Neural crest cell (in vitro differentiated cells): ENCODE measurements at regions not wholly inside any gene's neighbourhood (a gene's known extent, or its start where the extent isn't known, plus 50 kb on each side); places are given as distances from the start of the nearest gene placed in this dataset.
"Not testable (repeated sequence)": the region's sequence is repeated elsewhere in the genome, so short reads cannot be mapped to it uniquely, and the experiment has no call there.

Source experiments
- DNase-seq: peaks from one replicate; pipeline ENCODE4 v3.0.0; 2021; ENCODE audit warnings: low read depth, mixed read lengths, low spot score
- H3K27ac Mint-ChIP-seq: one replicate; pipeline ENCODE4 v1.8.0; 2021; ENCODE audit warnings: mild to moderate bottlenecking, mixed read lengths; ENCODE audit not compliant: unreplicated experiment
- H3K27me3 Mint-ChIP-seq: 2 replicates; pipeline ENCODE4 v1.8.0; 2021; ENCODE audit warnings: low read depth, mild to moderate bottlenecking, mixed read lengths
- H3K36me3 Mint-ChIP-seq: 2 replicates; pipeline ENCODE4 v1.8.0; 2021; ENCODE audit warnings: low read depth, mild to moderate bottlenecking, mixed read lengths
- H3K4me1 Mint-ChIP-seq: 2 replicates; pipeline ENCODE4 v1.8.0; 2021; ENCODE audit warnings: mixed read lengths
- H3K4me3 Mint-ChIP-seq: one replicate; pipeline ENCODE4 v1.8.0; 2021; ENCODE audit warnings: mild to moderate bottlenecking, mixed read lengths
- H3K9me3 Mint-ChIP-seq: 2 replicates; pipeline ENCODE4 v1.8.0; 2021; ENCODE audit warnings: mixed read lengths
- TF ChIP-seq, protein P1 (sequence below): fragments of 200-600 bp; sonication (generic); conservative IDR thresholded peaks from 2 replicates; pipeline ENCODE4 v1.5.0; 2021; ENCODE audit warnings: antibody characterized with exemption, mild to moderate bottlenecking

DNA sequence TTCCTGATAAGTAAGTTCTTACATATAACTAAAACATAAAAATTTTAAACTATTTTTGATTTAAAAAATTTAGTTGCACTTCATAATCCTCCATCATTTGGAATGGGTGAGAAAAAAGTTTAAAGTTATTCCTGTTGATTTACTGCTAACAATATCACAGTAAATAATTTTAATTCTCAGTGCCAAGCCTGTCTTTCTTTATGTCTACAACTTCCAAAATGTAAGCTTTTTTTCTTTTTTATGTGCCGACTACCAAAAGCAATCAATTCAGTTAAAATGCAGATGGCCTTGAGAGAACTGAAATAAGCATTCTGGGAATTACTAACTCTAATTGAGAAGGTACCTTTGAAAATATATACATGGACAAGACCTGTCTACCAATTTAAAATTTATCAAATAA lies 1224.3 kb upstream of the B3GALT2 start:
- peaks cover 5% of the 10 kb centered on the region for H3K9me3 Mint-ChIP-seq
- H3K4me1 Mint-ChIP-seq: no peaks in the 10 kb centered on the region
- no peak for DNase-seq
- TF ChIP-seq, protein P1, sequence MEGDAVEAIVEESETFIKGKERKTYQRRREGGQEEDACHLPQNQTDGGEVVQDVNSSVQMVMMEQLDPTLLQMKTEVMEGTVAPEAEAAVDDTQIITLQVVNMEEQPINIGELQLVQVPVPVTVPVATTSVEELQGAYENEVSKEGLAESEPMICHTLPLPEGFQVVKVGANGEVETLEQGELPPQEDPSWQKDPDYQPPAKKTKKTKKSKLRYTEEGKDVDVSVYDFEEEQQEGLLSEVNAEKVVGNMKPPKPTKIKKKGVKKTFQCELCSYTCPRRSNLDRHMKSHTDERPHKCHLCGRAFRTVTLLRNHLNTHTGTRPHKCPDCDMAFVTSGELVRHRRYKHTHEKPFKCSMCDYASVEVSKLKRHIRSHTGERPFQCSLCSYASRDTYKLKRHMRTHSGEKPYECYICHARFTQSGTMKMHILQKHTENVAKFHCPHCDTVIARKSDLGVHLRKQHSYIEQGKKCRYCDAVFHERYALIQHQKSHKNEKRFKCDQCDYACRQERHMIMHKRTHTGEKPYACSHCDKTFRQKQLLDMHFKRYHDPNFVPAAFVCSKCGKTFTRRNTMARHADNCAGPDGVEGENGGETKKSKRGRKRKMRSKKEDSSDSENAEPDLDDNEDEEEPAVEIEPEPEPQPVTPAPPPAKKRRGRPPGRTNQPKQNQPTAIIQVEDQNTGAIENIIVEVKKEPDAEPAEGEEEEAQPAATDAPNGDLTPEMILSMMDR: no peak
- no peaks in the 10 kb centered on the region for H3K27me3 Mint-ChIP-seq
- H3K36me3 Mint-ChIP-seq: no peaks in the 10 kb centered on the region
- no peak overlapping the region for H3K27ac Mint-ChIP-seq
- no peak overlapping the region for H3K4me3 Mint-ChIP-seq

DNA sequence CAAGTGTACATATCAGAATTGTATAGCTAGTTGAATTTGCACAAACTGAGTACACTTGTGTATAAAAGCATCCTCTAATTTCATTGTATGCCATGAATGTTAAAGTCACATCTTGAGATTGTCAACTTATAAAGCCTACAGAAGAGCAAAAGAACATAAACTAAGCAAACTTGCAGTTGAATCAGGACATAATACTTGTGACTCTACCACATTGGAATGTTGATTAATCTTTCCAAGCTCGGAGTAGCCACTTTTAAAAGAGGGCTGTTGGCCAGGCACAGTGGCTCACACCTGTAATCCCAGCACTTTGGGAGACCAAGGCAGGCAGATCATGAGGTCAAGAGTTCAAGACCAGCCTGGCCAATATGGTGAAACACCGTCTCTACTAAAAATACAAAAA lies 1220.8 kb upstream of the B3GALT2 start:
- H3K4me3 Mint-ChIP-seq, H3K4me1 Mint-ChIP-seq, DNase-seq, H3K27me3 Mint-ChIP-seq, H3K27ac Mint-ChIP-seq, H3K9me3 Mint-ChIP-seq, H3K36me3 Mint-ChIP-seq: not testable (repeated sequence)

DNA sequence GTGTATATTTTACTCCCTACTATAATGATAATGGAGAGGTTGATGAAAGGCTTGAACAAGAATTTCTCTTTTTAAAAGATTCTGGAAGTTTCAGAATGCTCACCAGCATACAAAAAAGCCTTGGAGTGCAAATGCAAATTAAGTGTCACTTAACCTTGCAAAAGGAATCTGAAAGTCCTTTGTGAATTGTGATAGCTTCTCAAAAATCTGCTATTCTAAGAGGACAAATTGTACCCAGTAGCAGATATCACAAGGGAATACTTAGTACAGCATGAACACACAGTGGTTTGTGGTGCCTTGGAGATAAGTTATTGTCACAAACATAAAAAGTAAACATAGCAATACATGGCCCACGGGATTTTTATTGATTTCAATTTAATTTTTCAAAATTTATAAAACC lies 1208.3 kb upstream of the B3GALT2 start:
- H3K4me3 Mint-ChIP-seq: no peak overlapping the region
- H3K36me3 Mint-ChIP-seq: peaks cover 4% of the 10 kb centered on the region
- peaks cover 19% of the 10 kb centered on the region for H3K9me3 Mint-ChIP-seq
- DNase-seq: no peak
- H3K4me1 Mint-ChIP-seq: peaks cover 26% of the 10 kb centered on the region
- TF ChIP-seq, protein P1: no peak
- no peaks in the 10 kb centered on the region for H3K27me3 Mint-ChIP-seq
- H3K27ac Mint-ChIP-seq: peak overlapping the region; percentile 53

DNA sequence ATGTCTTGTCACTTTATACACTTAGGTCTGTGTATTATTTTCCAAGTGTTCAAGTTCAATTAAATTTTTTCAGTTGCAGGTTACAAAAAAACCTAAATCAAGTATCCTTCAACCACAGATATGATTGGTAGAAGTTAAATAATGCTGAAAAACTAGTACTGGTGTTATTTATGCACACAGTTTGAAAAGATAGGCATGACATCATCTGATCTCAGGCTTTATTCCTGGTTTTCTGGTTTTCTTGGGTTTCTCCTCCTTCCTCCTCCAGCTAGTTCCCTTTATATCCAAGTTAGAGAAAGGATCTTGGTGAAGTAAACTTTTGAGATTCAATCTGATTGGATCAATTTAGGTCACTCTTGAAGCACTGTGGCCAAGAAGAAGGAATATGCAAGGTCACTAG lies 1201.1 kb upstream of the B3GALT2 start:
- H3K4me3 Mint-ChIP-seq: no peak overlapping the region
- H3K27me3 Mint-ChIP-seq: no peaks in the 10 kb centered on the region
- H3K9me3 Mint-ChIP-seq: peaks cover 14% of the 10 kb centered on the region
- peaks cover 4% of the 10 kb centered on the region for H3K36me3 Mint-ChIP-seq
- TF ChIP-seq, protein P1: no peak
- no peaks in the 10 kb centered on the region for H3K4me1 Mint-ChIP-seq
- H3K27ac Mint-ChIP-seq: no peak overlapping the region
- DNase-seq: no peak

DNA sequence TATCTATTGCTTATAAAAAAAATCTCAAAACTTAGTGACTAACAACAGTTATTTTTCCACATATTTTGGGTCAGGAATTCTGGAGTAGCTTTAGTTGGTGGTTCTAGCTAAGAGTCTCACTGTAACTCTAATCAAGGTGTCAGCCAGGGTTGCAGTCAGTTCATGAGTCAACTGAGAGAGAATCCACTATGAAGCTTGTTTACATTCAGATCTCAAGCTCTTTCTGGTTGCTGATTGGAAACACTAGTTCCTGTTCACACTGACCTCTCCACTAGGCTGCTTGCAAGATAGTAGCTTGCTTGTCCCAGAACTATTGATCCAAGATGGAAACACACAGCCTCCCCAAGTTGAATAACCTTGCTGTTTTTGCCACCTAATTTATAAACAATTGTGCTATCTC lies 1192.1 kb upstream of the B3GALT2 start:
- Mint-ChIP-seq H3K27me3 (no peaks in the 10 kb centered on the region), H3K4me1 (no peaks in the 10 kb centered on the region), H3K27ac (no peak overlapping the region), H3K36me3 (no peaks in the 10 kb centered on the region), H3K4me3 (no peak overlapping the region), H3K9me3 (peaks cover 6% of the 10 kb centered on the region)
- TF ChIP-seq, protein P1: no peak
- DNase-seq: no peak

DNA sequence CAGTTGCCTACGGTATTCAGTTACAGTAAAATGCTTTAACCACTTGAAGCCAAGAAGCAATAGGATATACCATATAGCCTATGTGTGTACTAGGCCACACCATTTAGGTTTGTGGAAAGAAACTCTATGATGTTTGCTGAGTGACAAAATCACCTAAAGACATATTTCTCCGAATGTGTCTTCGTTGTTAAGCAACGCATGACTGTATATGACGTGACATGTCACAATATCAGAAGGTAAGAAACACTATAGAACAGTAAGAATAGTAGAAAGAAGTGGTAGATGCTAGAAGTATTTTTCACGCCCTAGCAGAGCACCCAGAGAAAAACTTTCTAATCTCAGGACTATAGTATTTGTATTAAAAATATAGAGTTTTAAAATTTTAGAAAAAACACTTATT lies 1188.2 kb upstream of the B3GALT2 start:
- no peaks in the 10 kb centered on the region for H3K36me3 Mint-ChIP-seq
- H3K4me1 Mint-ChIP-seq: no peaks in the 10 kb centered on the region

More for the DNA sequence above, 1188.2 kb upstream of the B3GALT2 start:
- DNase-seq: no peak
- no peaks in the 10 kb centered on the region for H3K9me3 Mint-ChIP-seq
- H3K27ac Mint-ChIP-seq: no peak overlapping the region
- H3K4me3 Mint-ChIP-seq: no peak overlapping the region
- H3K27me3 Mint-ChIP-seq: no peaks in the 10 kb centered on the region
- TF ChIP-seq, protein P1: no peak
